ENCODE measurements at regions not wholly inside any gene's neighbourhood (a gene's known extent, or its start where the extent isn't known, plus 50 kb on each side); places are given as distances from the start of the nearest gene placed in this dataset.

DNA sequence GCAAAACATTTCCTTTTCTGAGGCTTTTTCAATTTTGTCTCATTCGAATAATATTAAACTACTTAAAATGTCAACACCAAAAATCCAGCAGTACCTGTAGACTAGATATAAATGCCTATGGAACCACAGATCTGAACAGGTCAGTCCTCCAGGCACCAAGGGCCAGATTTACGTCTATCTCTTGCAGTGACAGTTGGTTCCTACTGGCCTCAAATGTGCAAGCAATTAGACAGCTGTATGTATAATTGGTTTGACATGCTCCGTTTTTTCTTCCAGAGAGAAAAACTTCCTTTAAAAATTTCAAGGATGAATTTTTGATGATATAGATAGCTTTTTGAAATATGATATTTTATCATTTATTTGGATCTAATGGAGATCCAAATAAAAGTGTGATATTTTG is 443.8 kb upstream of the POU3F3 start:
- Mint-ChIP-seq H3K4me3 (no peak overlapping the region), H3K27ac (no peak overlapping the region), H3K4me1 (no peaks in the 10 kb centered on the region), H3K27me3 (peaks cover 4 to 16% of the 10 kb centered on the region in 2 donors), H3K9me3 (no peaks in the 10 kb centered on the region), H3K36me3 (no peaks in the 10 kb centered on the region)
- no peak overlapping the region for H3K4me3 ChIP-seq (ENCODE audit: control insufficient read depth in 1 of 2, extremely low read depth in 1 of 2, low read length in 1 of 2)
- H3K9me3 ChIP-seq: no peaks in the 10 kb centered on the region
- ChIA-PET CTCF (no interaction called here), POLR2A (no interaction called here)
- peaks cover 0 to 2% of the 10 kb centered on the region in 2 experiments for H3K27me3 ChIP-seq (replicated peaks in 1 of 2; ENCODE audit: control insufficient read depth in 2 of 2, extremely low read depth in 1 of 2, insufficient read depth in 2 of 2, low read length in 1 of 2)
- H3K27ac ChIP-seq (ENCODE audit: low read length): no peak overlapping the region
- WGBS (ENCODE audit: insufficient coverage): no CpG with 5 or more reads among the region's 3 CpGs
- H3K36me3 ChIP-seq (ENCODE audit: control insufficient read depth in 2 of 2, extremely low read depth in 1 of 2, insufficient read depth in 1 of 2, low read length in 1 of 2): no peaks in the 10 kb centered on the region
- H3K4me1 ChIP-seq (ENCODE audit: control insufficient read depth in 1 of 2, extremely low read depth in 1 of 2, insufficient read depth in 2 of 2, low read length in 2 of 2): no peaks in the 10 kb centered on the region
- ATAC-seq (replicated peaks in 1 of 4): no peak
- DNase-seq: no peak

DNA sequence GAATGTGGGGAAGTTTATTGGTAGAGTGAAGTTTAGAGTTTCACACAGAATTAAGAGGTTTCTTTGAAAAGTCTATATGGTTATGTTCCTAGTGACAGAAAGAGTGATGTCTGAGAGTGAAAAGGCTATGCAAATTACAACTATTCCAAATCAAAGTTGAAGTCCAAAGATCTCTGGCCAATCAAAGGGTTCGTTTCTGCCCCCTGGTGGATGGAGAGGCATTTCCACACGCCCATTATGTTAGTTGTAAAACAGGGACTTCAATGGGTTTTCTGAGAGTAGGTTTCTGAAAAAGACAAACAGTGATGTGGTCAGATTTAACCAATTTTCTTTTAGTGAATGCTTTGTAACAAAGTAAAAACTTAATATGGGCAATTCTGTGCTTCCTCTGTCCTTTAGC is 441.5 kb upstream of the POU3F3 start:
- Mint-ChIP-seq H3K27me3 (peaks cover 3 to 15% of the 10 kb centered on the region in 2 donors), H3K27ac (no peak overlapping the region), H3K36me3 (no peaks in the 10 kb centered on the region), H3K4me3 (no peak overlapping the region), H3K9me3 (no peaks in the 10 kb centered on the region), H3K4me1 (no peaks in the 10 kb centered on the region)
- DNase-seq: peak in 2 of 35 experiments; percentile 3 to 5
- WGBS (ENCODE audit: insufficient coverage): no CpG with 5 or more reads among the region's 2 CpGs
- POLR2A ChIA-PET: no interaction called here
- Histone ChIP-seq H3K9me3 (no peaks in the 10 kb centered on the region), H3K27me3 (replicated peaks in 1 of 2; ENCODE audit: control insufficient read depth in 2 of 2, extremely low read depth in 1 of 2, insufficient read depth in 2 of 2, low read length in 1 of 2) (peaks cover 0 to 7% of the 10 kb centered on the region in 2 experiments), H3K36me3 (ENCODE audit: control insufficient read depth in 2 of 2, extremely low read depth in 1 of 2, insufficient read depth in 1 of 2, low read length in 1 of 2) (no peaks in the 10 kb centered on the region), H3K4me1 (ENCODE audit: control insufficient read depth in 1 of 2, extremely low read depth in 1 of 2, insufficient read depth in 2 of 2, low read length in 2 of 2) (no peaks in the 10 kb centered on the region), H3K27ac (ENCODE audit: low read length) (no peak overlapping the region), H3K4me3 (ENCODE audit: control insufficient read depth in 1 of 2, extremely low read depth in 1 of 2, low read length in 1 of 2) (no peak overlapping the region)
- CTCF ChIA-PET: no interaction called here
- ATAC-seq (replicated peaks in 1 of 4): no peak

DNA sequence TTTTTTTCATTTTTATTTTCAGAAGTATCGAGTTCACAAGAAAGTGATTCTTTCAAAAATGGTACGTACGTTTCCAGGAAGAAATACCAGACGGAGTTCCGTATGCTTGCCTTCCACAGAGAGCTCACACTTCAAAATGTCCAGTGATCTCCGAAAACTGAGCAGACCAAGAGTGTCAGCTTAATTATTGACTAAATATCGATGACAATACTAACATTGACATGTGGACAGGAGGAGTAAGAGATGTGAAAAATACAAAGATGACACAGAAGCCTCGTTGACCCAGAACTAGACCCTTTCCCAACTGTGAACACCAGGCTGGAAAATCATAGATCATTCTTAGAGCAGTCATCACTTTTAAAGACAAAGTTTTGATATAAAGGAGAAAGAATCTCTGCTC is 440.0 kb upstream of the POU3F3 start:
- Histone ChIP-seq H3K27ac (ENCODE audit: low read length) (no peak overlapping the region), H3K27me3 (replicated peaks in 1 of 2; ENCODE audit: control insufficient read depth in 2 of 2, extremely low read depth in 1 of 2, insufficient read depth in 2 of 2, low read length in 1 of 2) (peaks cover 0 to 7% of the 10 kb centered on the region in 2 experiments), H3K4me1 (ENCODE audit: control insufficient read depth in 1 of 2, extremely low read depth in 1 of 2, insufficient read depth in 2 of 2, low read length in 2 of 2) (no peaks in the 10 kb centered on the region), H3K36me3 (ENCODE audit: control insufficient read depth in 2 of 2, extremely low read depth in 1 of 2, insufficient read depth in 1 of 2, low read length in 1 of 2) (no peaks in the 10 kb centered on the region), H3K4me3 (ENCODE audit: control insufficient read depth in 1 of 2, extremely low read depth in 1 of 2, low read length in 1 of 2) (no peak overlapping the region), H3K9me3 (no peaks in the 10 kb centered on the region)
- DNase-seq (no peak), ATAC-seq (replicated peaks in 1 of 4) (no peak)
- ChIA-PET POLR2A (no interaction called here), CTCF (no interaction called here)
- WGBS (ENCODE audit: insufficient coverage): 90% methylated on average over 5 of the region's 8 CpGs
- Mint-ChIP-seq H3K9me3 (no peaks in the 10 kb centered on the region), H3K27ac (no peak overlapping the region), H3K4me1 (no peaks in the 10 kb centered on the region), H3K4me3 (no peak overlapping the region), H3K27me3 (peaks cover 3 to 15% of the 10 kb centered on the region in 2 donors), H3K36me3 (no peaks in the 10 kb centered on the region)

DNA sequence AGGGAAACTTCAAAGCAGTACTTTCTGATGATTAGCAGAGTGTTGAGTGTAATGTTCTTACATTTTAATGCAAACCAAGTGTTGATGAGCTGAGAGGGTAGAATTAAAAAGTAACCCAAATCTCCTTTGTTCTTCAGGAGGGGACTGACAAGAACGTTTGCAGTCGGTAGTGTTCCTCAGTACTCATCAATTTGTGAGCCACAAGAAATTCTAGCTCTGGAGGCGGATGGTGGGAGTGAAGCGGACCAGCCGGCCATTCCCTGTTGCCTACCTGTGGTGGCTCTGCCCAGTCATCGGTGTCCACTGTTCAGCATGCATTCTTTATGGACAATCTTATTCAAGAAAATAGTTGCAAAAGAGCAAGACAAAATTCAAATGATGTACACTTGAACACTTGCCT is 438.6 kb upstream of the POU3F3 start:
- ChIA-PET CTCF (no interaction called here), POLR2A (no interaction called here)
- Histone ChIP-seq H3K27ac (ENCODE audit: low read length) (no peak overlapping the region), H3K4me1 (ENCODE audit: control insufficient read depth in 1 of 2, extremely low read depth in 1 of 2, insufficient read depth in 2 of 2, low read length in 2 of 2) (no peaks in the 10 kb centered on the region), H3K4me3 (ENCODE audit: control insufficient read depth in 1 of 2, extremely low read depth in 1 of 2, low read length in 1 of 2) (no peak overlapping the region), H3K36me3 (ENCODE audit: control insufficient read depth in 2 of 2, extremely low read depth in 1 of 2, insufficient read depth in 1 of 2, low read length in 1 of 2) (no peaks in the 10 kb centered on the region), H3K9me3 (no peaks in the 10 kb centered on the region), H3K27me3 (replicated peaks in 1 of 2; ENCODE audit: control insufficient read depth in 2 of 2, extremely low read depth in 1 of 2, insufficient read depth in 2 of 2, low read length in 1 of 2) (peaks cover 2 to 5% of the 10 kb centered on the region in 2 experiments)
- DNase-seq: no peak
- Mint-ChIP-seq H3K27ac (no peak overlapping the region), H3K4me1 (no peaks in the 10 kb centered on the region), H3K4me3 (no peak overlapping the region), H3K9me3 (no peaks in the 10 kb centered on the region), H3K27me3 (peaks cover 3 to 15% of the 10 kb centered on the region in 2 donors), H3K36me3 (no peaks in the 10 kb centered on the region)
- no peak for ATAC-seq (replicated peaks in 1 of 4)
- WGBS (ENCODE audit: insufficient coverage): 69% methylated on average over 5 of the region's 6 CpGs

DNA sequence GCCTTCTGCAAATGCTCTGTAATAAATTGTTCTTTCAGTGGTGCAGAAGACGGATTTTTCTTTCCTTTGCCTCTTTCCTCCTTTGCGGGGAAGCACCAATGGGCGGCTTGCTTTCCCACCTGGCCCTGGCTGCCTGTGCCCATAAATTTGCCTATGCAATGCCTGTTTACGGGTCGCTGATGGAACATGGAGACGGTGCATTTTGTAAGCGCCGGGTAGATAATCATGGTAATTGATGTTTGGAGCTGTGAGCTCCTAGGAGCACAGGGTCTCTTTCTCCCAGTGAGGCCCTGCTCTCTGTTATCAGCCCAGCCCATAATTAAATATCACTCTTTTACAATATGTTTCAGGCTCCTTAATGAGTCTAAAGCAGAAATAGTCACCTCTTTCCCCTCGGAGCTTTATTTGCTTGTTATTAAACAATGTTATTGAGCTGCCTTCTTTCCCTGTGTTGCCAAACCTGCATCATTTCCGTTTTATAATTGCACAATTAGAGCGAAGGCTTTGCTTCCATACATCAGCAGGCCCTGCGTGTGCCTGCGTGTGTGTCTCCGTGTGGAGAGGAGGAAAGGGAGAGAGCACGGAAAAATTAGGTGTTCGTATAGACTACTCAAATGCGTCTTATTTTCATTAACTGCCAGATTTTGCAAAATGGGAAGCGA is 437.4 kb upstream of the POU3F3 start:
- DNase-seq (no peak), ATAC-seq (replicated peaks in 1 of 4) (no peak)
- Mint-ChIP-seq H3K4me1 (no peaks in the 10 kb centered on the region), H3K27me3 (peaks cover 3 to 15% of the 10 kb centered on the region in 2 donors), H3K27ac (no peak overlapping the region), H3K9me3 (no peaks in the 10 kb centered on the region), H3K36me3 (no peaks in the 10 kb centered on the region), H3K4me3 (no peak overlapping the region)
- no peak overlapping the region for H3K27ac ChIP-seq (ENCODE audit: low read length)
- no peaks in the 10 kb centered on the region for H3K36me3 ChIP-seq (ENCODE audit: control insufficient read depth in 2 of 2, extremely low read depth in 1 of 2, insufficient read depth in 1 of 2, low read length in 1 of 2)
- POLR2A ChIA-PET: no interaction called here
- H3K4me1 ChIP-seq (ENCODE audit: control insufficient read depth in 1 of 2, extremely low read depth in 1 of 2, insufficient read depth in 2 of 2, low read length in 2 of 2): no peaks in the 10 kb centered on the region
- WGBS (ENCODE audit: insufficient coverage): 84% methylated on average over 4 of the region's 18 CpGs
- no peaks in the 10 kb centered on the region for H3K9me3 ChIP-seq
- H3K27me3 ChIP-seq (replicated peaks in 1 of 2; ENCODE audit: control insufficient read depth in 2 of 2, extremely low read depth in 1 of 2, insufficient read depth in 2 of 2, low read length in 1 of 2): peaks cover 2 to 5% of the 10 kb centered on the region in 2 experiments
- CTCF ChIA-PET: interaction anchor here in 1 of 2 donors (0.5 kb wide), 1 partner anchor 17 kb away, joined by 3 read pairs; no protein-coding TSS in a partner anchor
- no peak overlapping the region for H3K4me3 ChIP-seq (ENCODE audit: control insufficient read depth in 1 of 2, extremely low read depth in 1 of 2, low read length in 1 of 2)

DNA sequence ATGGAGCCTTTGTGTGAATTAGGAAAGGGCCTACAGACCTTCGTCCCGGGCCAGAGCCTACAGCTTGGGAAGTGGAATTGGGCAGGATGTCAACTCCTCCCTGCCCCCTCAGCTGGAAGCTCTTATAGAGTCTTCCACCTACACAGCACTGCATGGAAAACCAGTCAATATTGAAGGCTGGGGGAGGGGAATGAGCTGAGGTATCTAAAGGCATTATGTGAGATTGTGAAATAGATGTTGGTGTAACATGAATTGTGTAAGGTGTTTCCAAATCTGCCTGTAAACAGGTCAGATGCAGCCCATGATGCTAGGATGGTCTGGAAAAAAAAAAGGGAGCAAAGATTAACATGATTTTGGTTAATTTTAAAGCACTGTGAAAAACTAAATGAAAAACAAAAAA is 433.5 kb upstream of the POU3F3 start:
- Mint-ChIP-seq H3K9me3 (no peaks in the 10 kb centered on the region), H3K4me3 (no peak overlapping the region), H3K27me3 (peaks cover 0 to 5% of the 10 kb centered on the region in 2 donors), H3K27ac (no peak overlapping the region), H3K4me1 (no peaks in the 10 kb centered on the region), H3K36me3 (no peaks in the 10 kb centered on the region)
- WGBS (ENCODE audit: insufficient coverage): no CpG with 5 or more reads among the region's 2 CpGs
- Histone ChIP-seq H3K27me3 (replicated peaks in 1 of 2; ENCODE audit: control insufficient read depth in 2 of 2, extremely low read depth in 1 of 2, insufficient read depth in 2 of 2, low read length in 1 of 2) (peaks cover 2 to 4% of the 10 kb centered on the region in 2 experiments), H3K36me3 (ENCODE audit: control insufficient read depth in 2 of 2, extremely low read depth in 1 of 2, insufficient read depth in 1 of 2, low read length in 1 of 2) (no peaks in the 10 kb centered on the region), H3K4me1 (ENCODE audit: control insufficient read depth in 1 of 2, extremely low read depth in 1 of 2, insufficient read depth in 2 of 2, low read length in 2 of 2) (no peaks in the 10 kb centered on the region), H3K27ac (ENCODE audit: low read length) (no peak overlapping the region), H3K9me3 (no peaks in the 10 kb centered on the region), H3K4me3 (ENCODE audit: control insufficient read depth in 1 of 2, extremely low read depth in 1 of 2, low read length in 1 of 2) (no peak overlapping the region)
- POLR2A ChIA-PET: no interaction called here
- DNase-seq (no peak), ATAC-seq (replicated peaks in 1 of 4) (no peak)
- CTCF ChIA-PET: no interaction called here

DNA sequence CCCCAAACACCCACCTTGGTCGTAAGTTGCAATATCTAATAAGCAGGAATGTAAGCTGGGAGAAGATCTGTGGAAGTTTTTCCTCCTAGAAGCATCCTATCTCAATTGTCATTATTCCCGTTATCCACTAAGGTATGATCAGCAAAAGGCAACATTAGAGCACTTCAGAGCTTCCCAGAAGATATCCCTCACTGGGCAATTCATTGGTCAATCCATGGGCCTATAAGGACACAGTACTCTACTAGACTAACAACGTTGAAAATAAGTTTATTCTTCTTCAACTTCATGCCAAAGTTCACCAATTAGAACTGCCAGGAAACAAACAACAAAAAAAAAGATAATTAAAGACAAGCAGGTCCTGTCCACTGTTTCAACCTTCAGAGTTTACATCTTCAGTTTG is 433.0 kb upstream of the POU3F3 start:
- CTCF ChIA-PET: interaction anchor here in 1 of 2 donors (0.6 kb wide), 1 partner anchor 430 kb away, joined by 3 read pairs; no protein-coding TSS in a partner anchor
- WGBS (ENCODE audit: insufficient coverage): 67% methylated on average over 1 of the region's 3 CpGs
- H3K36me3 Mint-ChIP-seq: no peaks in the 10 kb centered on the region

More for the DNA sequence above, 433.0 kb upstream of the POU3F3 start:
- Histone ChIP-seq H3K4me1 (ENCODE audit: control insufficient read depth in 1 of 2, extremely low read depth in 1 of 2, insufficient read depth in 2 of 2, low read length in 2 of 2) (no peaks in the 10 kb centered on the region), H3K36me3 (ENCODE audit: control insufficient read depth in 2 of 2, extremely low read depth in 1 of 2, insufficient read depth in 1 of 2, low read length in 1 of 2) (no peaks in the 10 kb centered on the region), H3K9me3 (no peaks in the 10 kb centered on the region), H3K27me3 (replicated peaks in 1 of 2; ENCODE audit: control insufficient read depth in 2 of 2, extremely low read depth in 1 of 2, insufficient read depth in 2 of 2, low read length in 1 of 2) (peaks cover 2% of the 10 kb centered on the region in 2 experiments), H3K27ac (ENCODE audit: low read length) (no peak overlapping the region), H3K4me3 (ENCODE audit: control insufficient read depth in 1 of 2, extremely low read depth in 1 of 2, low read length in 1 of 2) (no peak overlapping the region)
- no peak for ATAC-seq (replicated peaks in 1 of 4)
- no peak for DNase-seq
- H3K4me1 Mint-ChIP-seq: no peaks in the 10 kb centered on the region
- POLR2A ChIA-PET: no interaction called here
- no peaks in the 10 kb centered on the region for H3K9me3 Mint-ChIP-seq
- H3K27ac Mint-ChIP-seq: no peak overlapping the region
- no peak overlapping the region for H3K4me3 Mint-ChIP-seq
- peaks cover 0 to 2% of the 10 kb centered on the region in 2 donors for H3K27me3 Mint-ChIP-seq

All from T-cell (primary cell).